ENCODE measurements at regions not wholly inside any gene's neighbourhood (a gene's known extent, or its start where the extent isn't known, plus 50 kb on each side); places are given as distances from the start of the nearest gene placed in this dataset.

DNA sequence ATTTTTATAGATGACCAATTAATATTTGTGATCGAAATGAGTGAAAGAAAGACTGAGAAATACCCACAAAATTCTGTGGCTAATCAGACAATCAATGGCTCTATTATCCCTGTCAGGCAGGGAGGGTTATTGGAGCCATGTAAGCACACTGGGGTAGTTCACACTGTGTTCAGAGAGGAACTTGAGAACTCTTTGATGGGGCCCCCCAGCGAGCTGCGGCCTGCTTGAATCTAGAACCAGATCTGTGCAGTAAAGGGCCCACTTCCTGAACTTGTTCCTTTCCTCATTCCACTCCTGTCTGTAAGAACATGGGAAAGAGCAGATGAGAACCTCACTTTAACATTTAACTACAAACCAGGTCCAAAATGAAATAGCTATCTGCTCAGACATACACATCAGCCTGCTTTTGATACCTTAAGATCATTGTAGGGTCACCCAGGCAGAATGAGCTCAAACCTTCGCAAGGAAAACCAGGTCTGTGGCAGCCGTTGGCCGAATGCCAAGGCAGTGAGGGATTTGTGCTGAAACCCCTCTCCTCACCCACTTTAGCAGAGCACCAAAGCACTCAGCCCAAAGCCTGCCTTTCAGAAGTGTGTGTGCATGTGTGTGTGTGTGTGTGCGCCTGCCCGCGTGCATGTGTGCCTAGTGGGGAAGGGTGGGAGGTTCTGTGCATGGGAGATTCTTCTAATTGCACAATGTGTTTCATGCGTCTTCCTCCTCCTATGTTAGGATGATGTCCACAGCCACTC, 365.6 kb upstream of the MGMT start:
- H3K4me3 ChIP-seq (replicated peaks in 1 of 3; ENCODE audit: insufficient read depth in 1 of 3, low read depth in 2 of 3, low read length in 3 of 3), result no peak overlapping the region
- in situ Hi-C loops (cut with HindIII; ENCODE audit: extremely low pct_ligation_motif_present, low pct_unique_long_range_greater_than_20kb), result no loop called here
- WGBS (ENCODE audit: low lambda C conversion rate), result 50% methylated on average over 7 of the region's 10 CpGs

More for the DNA sequence above, 365.6 kb upstream of the MGMT start:
- Histone ChIP-seq H3K9ac (ENCODE audit: insufficient read depth, low read depth, low read length) (no peak overlapping the region), H3K4me1 (ENCODE audit: insufficient read depth, low read length) (no peaks in the 10 kb centered on the region), H2AFZ (ENCODE audit: low read length) (no peak overlapping the region), H4K20me1 (ENCODE audit: insufficient read depth, low read length) (no peaks in the 10 kb centered on the region), H3K27me3 (ENCODE audit: control insufficient read depth in 1 of 2, insufficient read depth in 2 of 2, low read length in 2 of 2) (peaks cover 0 to 4% of the 10 kb centered on the region in 2 experiments; a peak in 2 of 5 replicates), H3K4me2 (ENCODE audit: low read depth, low read length) (no peak overlapping the region), H3K79me2 (ENCODE audit: insufficient read depth, low read length) (no peaks in the 10 kb centered on the region), H3K27ac (ENCODE audit: extremely low read length, insufficient read depth, low read length) (no peak overlapping the region), H3K36me3 (replicated peaks in 1 of 2; ENCODE audit: control insufficient read depth in 1 of 2, insufficient read depth in 2 of 2, low read length in 2 of 2) (no peaks in the 10 kb centered on the region), H3K9me3 (ENCODE audit: low read length) (no peaks in the 10 kb centered on the region)
- FAIRE-seq, result no peak
- POLR2A ChIA-PET, result no interaction called here
- BruUV-seq (replicated peaks), result no TSS peak
- CTCF ChIA-PET (ENCODE audit: low intra/inter-chr PET ratio, low total read pairs), result no interaction called here
- TF ChIP-seq ZNF558 (CRISPR knock-in tag; IDR thresholded peaks at IDR 0.05; ENCODE audit: borderline replicate concordance) (no peak), HMGA1 (CRISPR knock-in tag; conservative IDR thresholded peaks at IDR 0.05) (no peak), ZFP62 (CRISPR knock-in tag; IDR thresholded peaks at IDR 0.05) (no peak), ZNF564 (CRISPR knock-in tag; IDR thresholded peaks at IDR 0.05) (no peak), CENPT (CRISPR knock-in tag; IDR thresholded peaks at IDR 0.05; ENCODE audit: low read depth) (no peak), YEATS2 (CRISPR knock-in tag; IDR thresholded peaks at IDR 0.05; ENCODE audit: borderline replicate concordance) (no peak), ZNF709 (CRISPR knock-in tag; IDR thresholded peaks at IDR 0.05) (no peak)
- TF ChIP-seq, protein P1, sequence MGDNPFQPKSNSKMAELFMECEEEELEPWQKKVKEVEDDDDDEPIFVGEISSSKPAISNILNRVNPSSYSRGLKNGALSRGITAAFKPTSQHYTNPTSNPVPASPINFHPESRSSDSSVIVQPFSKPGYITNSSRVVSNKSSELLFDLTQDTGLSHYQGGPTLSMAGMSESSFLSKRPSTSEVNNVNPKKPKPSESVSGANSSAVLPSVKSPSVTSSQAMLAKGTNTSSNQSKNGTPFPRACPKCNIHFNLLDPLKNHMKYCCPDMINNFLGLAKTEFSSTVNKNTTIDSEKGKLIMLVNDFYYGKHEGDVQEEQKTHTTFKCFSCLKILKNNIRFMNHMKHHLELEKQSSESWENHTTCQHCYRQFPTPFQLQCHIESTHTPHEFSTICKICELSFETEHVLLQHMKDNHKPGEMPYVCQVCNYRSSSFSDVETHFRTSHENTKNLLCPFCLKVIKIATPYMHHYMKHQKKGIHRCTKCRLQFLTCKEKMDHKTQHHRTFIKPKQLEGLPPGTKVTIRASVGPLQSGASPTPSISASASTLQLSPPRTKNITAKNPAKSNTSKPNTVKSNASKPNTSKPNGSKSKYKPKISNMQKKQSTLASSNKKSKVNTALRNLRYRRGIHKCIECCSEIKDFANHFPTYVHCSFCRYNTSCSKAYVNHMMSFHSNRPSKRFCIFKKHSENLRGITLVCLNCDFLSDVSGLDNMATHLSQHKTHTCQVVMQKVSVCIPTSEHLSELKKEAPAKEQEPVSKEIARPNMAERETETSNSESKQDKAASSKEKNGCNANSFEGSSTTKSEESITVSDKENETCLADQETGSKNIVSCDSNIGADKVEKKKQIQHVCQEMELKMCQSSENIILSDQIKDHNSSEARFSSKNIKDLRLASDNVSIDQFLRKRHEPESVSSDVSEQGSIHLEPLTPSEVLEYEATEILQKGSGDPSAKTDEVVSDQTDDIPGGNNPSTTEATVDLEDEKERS (CRISPR knock-in tag; IDR thresholded peaks at IDR 0.05), result no peak
- TF ChIP-seq, protein P2, sequence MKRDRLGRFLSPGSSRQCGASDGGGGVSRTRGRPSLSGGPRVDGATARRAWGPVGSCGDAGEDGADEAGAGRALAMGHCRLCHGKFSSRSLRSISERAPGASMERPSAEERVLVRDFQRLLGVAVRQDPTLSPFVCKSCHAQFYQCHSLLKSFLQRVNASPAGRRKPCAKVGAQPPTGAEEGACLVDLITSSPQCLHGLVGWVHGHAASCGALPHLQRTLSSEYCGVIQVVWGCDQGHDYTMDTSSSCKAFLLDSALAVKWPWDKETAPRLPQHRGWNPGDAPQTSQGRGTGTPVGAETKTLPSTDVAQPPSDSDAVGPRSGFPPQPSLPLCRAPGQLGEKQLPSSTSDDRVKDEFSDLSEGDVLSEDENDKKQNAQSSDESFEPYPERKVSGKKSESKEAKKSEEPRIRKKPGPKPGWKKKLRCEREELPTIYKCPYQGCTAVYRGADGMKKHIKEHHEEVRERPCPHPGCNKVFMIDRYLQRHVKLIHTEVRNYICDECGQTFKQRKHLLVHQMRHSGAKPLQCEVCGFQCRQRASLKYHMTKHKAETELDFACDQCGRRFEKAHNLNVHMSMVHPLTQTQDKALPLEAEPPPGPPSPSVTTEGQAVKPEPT (CRISPR knock-in tag; IDR thresholded peaks at IDR 0.05; ENCODE audit: low read depth), result no peak
- TF ChIP-seq, protein P3, sequence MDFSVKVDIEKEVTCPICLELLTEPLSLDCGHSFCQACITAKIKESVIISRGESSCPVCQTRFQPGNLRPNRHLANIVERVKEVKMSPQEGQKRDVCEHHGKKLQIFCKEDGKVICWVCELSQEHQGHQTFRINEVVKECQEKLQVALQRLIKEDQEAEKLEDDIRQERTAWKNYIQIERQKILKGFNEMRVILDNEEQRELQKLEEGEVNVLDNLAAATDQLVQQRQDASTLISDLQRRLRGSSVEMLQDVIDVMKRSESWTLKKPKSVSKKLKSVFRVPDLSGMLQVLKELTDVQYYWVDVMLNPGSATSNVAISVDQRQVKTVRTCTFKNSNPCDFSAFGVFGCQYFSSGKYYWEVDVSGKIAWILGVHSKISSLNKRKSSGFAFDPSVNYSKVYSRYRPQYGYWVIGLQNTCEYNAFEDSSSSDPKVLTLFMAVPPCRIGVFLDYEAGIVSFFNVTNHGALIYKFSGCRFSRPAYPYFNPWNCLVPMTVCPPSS (IDR thresholded peaks at IDR 0.05), result no peak
- DNase-seq (ENCODE audit: low spot score), result no peak
- no peak for ATAC-seq
- intact Hi-C loops (cut with micrococcal nuclease; ENCODE audit: unreplicated experiment), result no loop called here

Measured in HepG2 (cell line).